Inferior parietal cortex (tissue), 1 donor: ENCODE measurements at regions not wholly inside any gene's neighbourhood (a gene's known extent, or its start where the extent isn't known, plus 50 kb on each side); places are given as distances from the start of the nearest gene placed in this dataset.
"Not testable (repeated sequence)": the region's sequence is repeated elsewhere in the genome, so short reads cannot be mapped to it uniquely, and the experiment has no call there.

Experiments
- DNase-seq: peaks from one replicate; pipeline ENCODE4 v3.0.0-alpha.2; 2016; ENCODE audit errors: extremely low spot score

GRCh38 chr6:146937316-146937715 is 266.9 kb upstream of the STXBP5 start:
- DNase-seq: no peak

- DNase-seq: no peak
Observed at GRCh38 chr6:146938266-146938665, 266.0 kb upstream of the STXBP5 start.

GRCh38 chr6:146939456-146939855 is 264.8 kb upstream of the STXBP5 start:
- DNase-seq: not testable (repeated sequence)

- no peak for DNase-seq
Observed at GRCh38 chr6:146943664-146944063, 260.6 kb upstream of the STXBP5 start.

- DNase-seq: no peak
Observed at GRCh38 chr6:146944077-146944476, 260.1 kb upstream of the STXBP5 start.

GRCh38 chr6:146944809-146945208 is 259.4 kb upstream of the STXBP5 start:
- DNase-seq: no peak

GRCh38 chr6:146946559-146946958 is 257.7 kb upstream of the STXBP5 start:
- no peak for DNase-seq

GRCh38 chr6:146948790-146949342 is 255.4 kb upstream of the STXBP5 start:
- no peak for DNase-seq

- no peak for DNase-seq
Observed at GRCh38 chr6:146949425-146949824, 254.8 kb upstream of the STXBP5 start.

GRCh38 chr6:146950351-146950835 is 253.8 kb upstream of the STXBP5 start:
- no peak for DNase-seq

GRCh38 chr6:146955570-146955969 is 248.6 kb upstream of the STXBP5 start:
- DNase-seq: no peak

- no peak for DNase-seq
Observed at GRCh38 chr6:146957181-146958093, 246.8 kb upstream of the STXBP5 start.

- no peak for DNase-seq
Observed at GRCh38 chr6:146961831-146962230, 242.4 kb upstream of the STXBP5 start.

GRCh38 chr6:146962329-146962728 is 241.9 kb upstream of the STXBP5 start:
- no peak for DNase-seq

- no peak for DNase-seq
Observed at GRCh38 chr6:146965110-146965689, 239.0 kb upstream of the STXBP5 start.

GRCh38 chr6:146968041-146968760 is 236.0 kb upstream of the STXBP5 start:
- peak; percentile 51 for DNase-seq

GRCh38 chr6:146972546-146972945 is 231.7 kb upstream of the STXBP5 start:
- DNase-seq: no peak

GRCh38 chr6:146974351-146974750 is 229.9 kb upstream of the STXBP5 start:
- DNase-seq: no peak

GRCh38 chr6:146975093-146975492 is 229.1 kb upstream of the STXBP5 start:
- no peak for DNase-seq

GRCh38 chr6:146980900-146981329 is 223.3 kb upstream of the STXBP5 start:
- no peak for DNase-seq

- no peak for DNase-seq
Observed at GRCh38 chr6:146981981-146982380, 222.2 kb upstream of the STXBP5 start.
